RPMI7951 (cell line): ENCODE measurements at regions not wholly inside any gene's neighbourhood (a gene's known extent, or its start where the extent isn't known, plus 50 kb on each side); places are given as distances from the start of the nearest gene placed in this dataset.
A peak's percentile ranks its signal among the peaks of the same experiment; 100 is the strongest.

Source experiments
- DNase-seq: peaks from one replicate; pipeline ENCODE4 v3.0.0-alpha.2; 2012; ENCODE audit warnings: low read depth

GRCh38 chr17:13359774-13360173 lies 242.0 kb downstream of the HS3ST3A1 start:
- DNase-seq = no peak

- no peak for DNase-seq
These were observed 246.7 kb downstream of the HS3ST3A1 start for GRCh38 chr17:13355054-13355453.

GRCh38 chr17:13353590-13353989 lies 248.1 kb downstream of the HS3ST3A1 start:
- DNase-seq = no peak

- DNase-seq = no peak
These were observed 248.8 kb downstream of the HS3ST3A1 start for GRCh38 chr17:13352747-13353415.

- peak; percentile 91 for DNase-seq
These were observed 250.7 kb downstream of the HS3ST3A1 start for GRCh38 chr17:13351046-13351445.

GRCh38 chr17:13350466-13350865 lies 251.3 kb downstream of the HS3ST3A1 start:
- DNase-seq = no peak

- peak; percentile 97 for DNase-seq
These were observed 254.6 kb downstream of the HS3ST3A1 start for GRCh38 chr17:13346996-13347762.

GRCh38 chr17:13346592-13346991 lies 255.1 kb downstream of the HS3ST3A1 start:
- DNase-seq = peak; percentile 58

- DNase-seq = peak; percentile 97
These were observed 255.6 kb downstream of the HS3ST3A1 start for GRCh38 chr17:13346081-13346533.

GRCh38 chr17:13338421-13338820 lies 263.3 kb downstream of the HS3ST3A1 start:
- DNase-seq = no peak

GRCh38 chr17:13337864-13338371 lies 263.8 kb downstream of the HS3ST3A1 start:
- DNase-seq = peak; percentile 75

- no peak for DNase-seq
These were observed 264.6 kb downstream of the HS3ST3A1 start for GRCh38 chr17:13337151-13337550.

GRCh38 chr17:13334374-13334773 lies 267.4 kb downstream of the HS3ST3A1 start:
- DNase-seq = no peak

GRCh38 chr17:13333661-13334060 lies 268.1 kb downstream of the HS3ST3A1 start:
- DNase-seq = no peak

- no peak for DNase-seq
These were observed 269.5 kb downstream of the HS3ST3A1 start for GRCh38 chr17:13332207-13332606.

- no peak for DNase-seq
These were observed 272.3 kb downstream of the HS3ST3A1 start for GRCh38 chr17:13329421-13329820.

- no peak for DNase-seq
These were observed 277.7 kb downstream of the HS3ST3A1 start for GRCh38 chr17:13323990-13324389.

- DNase-seq = peak; percentile 30
These were observed 279.6 kb downstream of the HS3ST3A1 start for GRCh38 chr17:13321951-13322701.

- no peak for DNase-seq
These were observed 281.5 kb downstream of the HS3ST3A1 start for GRCh38 chr17:13320046-13320785.

- DNase-seq = no peak
These were observed 285.1 kb downstream of the HS3ST3A1 start for GRCh38 chr17:13316657-13317056.

- peak; percentile 92 for DNase-seq
These were observed 290.4 kb downstream of the HS3ST3A1 start for GRCh38 chr17:13311306-13311705.

- DNase-seq = no peak
These were observed 290.9 kb downstream of the HS3ST3A1 start for GRCh38 chr17:13310858-13311257.
